Omental fat pad (tissue), 3 donors: ENCODE measurements at regions not wholly inside any gene's neighbourhood (a gene's known extent, or its start where the extent isn't known, plus 50 kb on each side); places are given as distances from the start of the nearest gene placed in this dataset.

Experiments used
- ATAC-seq: fragments of 150-250 bp; one replicate; pipeline ENCODE4 v1.9.1; 2016; ENCODE audit warnings: mild to moderate bottlenecking, moderate library complexity; ENCODE audit not compliant: low FRiP score
- DNase-seq: peaks from one replicate; pipeline ENCODE4 v3.0.0-alpha.2; 2019; ENCODE audit warnings: low spot score
- CTCF ChIP-seq, 3 donors: fragments of 450-650 bp; IDR thresholded peaks; one replicate each; pipeline ENCODE4 v1.5.1; 2016 to 2017; ENCODE audit warnings: antibody characterized with exemption in 3 of 3, mild to moderate bottlenecking in 3 of 3, moderate library complexity in 2 of 3

GRCh38 chr7:19463581-19463980 lies 245.3 kb downstream of the POLR1F start:
- DNase-seq (no peak), ATAC-seq (no peak)
- TF ChIP-seq CTCF (IDR thresholded peaks at IDR 0.05) = no peak

- ATAC-seq = no peak
- DNase-seq = no peak
- no peak for TF ChIP-seq CTCF (IDR thresholded peaks at IDR 0.05)
Observed at GRCh38 chr7:19455623-19456022, 253.2 kb downstream of the POLR1F start.

GRCh38 chr7:19448091-19448490 lies 260.7 kb downstream of the POLR1F start:
- ATAC-seq = no peak
- no peak for DNase-seq
- TF ChIP-seq CTCF (IDR thresholded peaks at IDR 0.05) = no peak

- no peak for ATAC-seq
Observed at GRCh38 chr7:19442016-19442785, 266.6 kb downstream of the POLR1F start.

GRCh38 chr7:19439517-19439916 lies 269.3 kb downstream of the POLR1F start:
- no peak for TF ChIP-seq CTCF (IDR thresholded peaks at IDR 0.05)
- ATAC-seq = no peak

More at GRCh38 chr7:19442016-19442785, 266.6 kb downstream of the POLR1F start:
- no peak for TF ChIP-seq CTCF (IDR thresholded peaks at IDR 0.05)
- no peak for DNase-seq

GRCh38 chr7:19437446-19437845 lies 271.4 kb downstream of the POLR1F start:
- DNase-seq (no peak), ATAC-seq (no peak)
- no peak for TF ChIP-seq CTCF (IDR thresholded peaks at IDR 0.05)

More at GRCh38 chr7:19439517-19439916, 269.3 kb downstream of the POLR1F start:
- DNase-seq = no peak

- DNase-seq (no peak), ATAC-seq (no peak)
- no peak for TF ChIP-seq CTCF (IDR thresholded peaks at IDR 0.05)
Observed at GRCh38 chr7:19427944-19428343, 280.9 kb downstream of the POLR1F start.
